GM12878 (cell line): ENCODE measurements at regions not wholly inside any gene's neighbourhood (a gene's known extent, or its start where the extent isn't known, plus 50 kb on each side); places are given as distances from the start of the nearest gene placed in this dataset.

ENCODE experiments used
- ATAC-seq: fragments of 200-7000 bp; cut with Tn5 transposase; 3 replicates; pipeline ENCODE4 v1.9.1; 2020; ENCODE audit warnings: mild to moderate bottlenecking, moderate library complexity
- BruUV-seq: library from RNA; stranded (reverse); fragments of 400-500 nt; replicated peaks from 2 replicates; lab custom pipeline; 2021; lab: Mats Ljungman, UMichigan
- CTCF ChIA-PET: fragments of 300-600 bp; sonication (Branson Sonifier 250); formaldehyde crosslinking; extraction: SDS; loops from one replicate; lab custom pipeline; 2021; ENCODE audit warnings: inconsistent platforms; lab: Yijun Ruan, JAX
- POLR2A ChIA-PET: fragments of 350-600 bp; formaldehyde crosslinking; extraction: SDS; loops from one replicate; lab custom pipeline; 2021; ENCODE audit warnings: inconsistent platforms; lab: Charles Lee
- RAD21 ChIA-PET: fragments of 300-600 bp; sonication (Branson Sonifier 250); formaldehyde crosslinking; loops from one replicate; lab custom pipeline; 2023; ENCODE audit warnings: antibody characterized with exemption; ENCODE audit not compliant: unreplicated experiment; lab: Charles Lee
- SMC1A ChIA-PET: fragments of 300-600 bp; sonication (Branson Sonifier 250); formaldehyde crosslinking; loops from one replicate; lab custom pipeline; 2023; ENCODE audit not compliant: unreplicated experiment, uncharacterized antibody; lab: Charles Lee
- DNase-seq: peaks from one replicate; pipeline ENCODE4 v3.0.0-alpha.2; 2011; ENCODE audit warnings: low read depth, low spot score
- FAIRE-seq: peaks from 3 replicates; lab custom pipeline; 2011; peaks lifted over from hg19 to GRCh38; lab: Jason Lieb, UNC
- H2AFZ ChIP-seq: 2 replicates; pipeline ENCODE4 v1.6.0; 2011; ENCODE audit warnings: low read depth, low read length, control low read depth; ENCODE audit not compliant: control insufficient read depth
- H3K27ac ChIP-seq: 2 replicates; pipeline ENCODE4 v1.5.1; 2011; ENCODE audit warnings: control low read depth; ENCODE audit not compliant: control insufficient read depth, insufficient read depth
- H3K27me3 ChIP-seq, 2 experiments: replicated peaks in 1 of 2; 2 replicates each; pipeline versions ENCODE4 v1.6.0 to v1.6.1; 2011; ENCODE audit warnings: low read length in 1 of 2; ENCODE audit not compliant: control insufficient read depth in 2 of 2, insufficient read depth in 2 of 2
- H3K36me3 ChIP-seq, 2 experiments: 2 replicates each; pipeline ENCODE4 v1.5.1; 2011; ENCODE audit warnings: low read length in 1 of 2; ENCODE audit not compliant: control insufficient read depth in 2 of 2, insufficient read depth in 2 of 2
- H3K4me1 ChIP-seq: 2 replicates; pipeline ENCODE4 v1.6.1; 2011; ENCODE audit warnings: mild to moderate bottlenecking, low read length, moderate library complexity, mixed read lengths; ENCODE audit not compliant: control insufficient read depth, insufficient read depth
- H3K4me2 ChIP-seq: 2 replicates; pipeline ENCODE4 v1.6.0; 2011; ENCODE audit warnings: control low read depth; ENCODE audit not compliant: control insufficient read depth, insufficient read depth
- H3K4me3 ChIP-seq: fragments of 200-600 bp; sonication (generic); 2 replicates; pipeline ENCODE4 v1.5.1; 2016
- H3K79me2 ChIP-seq: 2 replicates; pipeline ENCODE4 v1.6.0; 2011; ENCODE audit warnings: low read length; ENCODE audit not compliant: control insufficient read depth, insufficient read depth
- H3K9ac ChIP-seq: 2 replicates; pipeline ENCODE4 v1.8.0; 2011; ENCODE audit warnings: low read length, control low read depth, mixed read lengths; ENCODE audit not compliant: control insufficient read depth, insufficient read depth
- H3K9me3 ChIP-seq: replicated peaks from 3 replicates; pipeline ENCODE4 v1.5.1; 2011; ENCODE audit warnings: mild to moderate bottlenecking, low read length; ENCODE audit not compliant: control insufficient read depth, insufficient read depth
- H4K20me1 ChIP-seq: 2 replicates; pipeline ENCODE4 v1.6.0; 2011; ENCODE audit not compliant: control insufficient read depth, insufficient read depth
- CEBPZ ChIP-seq: fragments of 150-350 bp; IDR thresholded peaks from 2 replicates; pipeline ENCODE4 v1.6.1; 2016; ENCODE audit warnings: low read depth, low read length
- E2F4 ChIP-seq: IDR thresholded peaks from 2 replicates; pipeline ENCODE4 v1.6.1; 2012; ENCODE audit warnings: low read depth, low read length, improper control_type of control experiment
- GATAD2B ChIP-seq: fragments of 450-650 bp; conservative IDR thresholded peaks from 2 replicates; pipeline ENCODE4 v1.6.1; 2017; ENCODE audit warnings: low read depth, mild to moderate bottlenecking, moderate library complexity
- MYB ChIP-seq: fragments of 150-350 bp; IDR thresholded peaks from 2 replicates; pipeline ENCODE4 v1.6.1; 2014; ENCODE audit warnings: mild to moderate bottlenecking, low read depth, low read length, borderline replicate concordance
- POU2F2 ChIP-seq: IDR thresholded peaks from 3 replicates; pipeline ENCODE4 v1.6.1; 2011; ENCODE audit warnings: low read depth, mild to moderate bottlenecking, low read length, borderline replicate concordance
- RAD51 ChIP-seq: fragments of 450-650 bp; IDR thresholded peaks from 2 replicates; pipeline ENCODE4 v1.6.1; 2016; ENCODE audit warnings: moderate library complexity, mild to moderate bottlenecking, inconsistent platforms
- SMARCA5 ChIP-seq: fragments of 450-650 bp; IDR thresholded peaks from 2 replicates; pipeline ENCODE4 v1.6.1; 2017; ENCODE audit warnings: mild to moderate bottlenecking
- SP1 ChIP-seq: IDR thresholded peaks from one replicate; pipeline ENCODE4 v1.6.1; 2011; ENCODE audit warnings: low read depth, low read length
- SREBF2 ChIP-seq: IDR thresholded peaks from 2 replicates; pipeline ENCODE4 v1.6.1; 2012; ENCODE audit warnings: mild to moderate bottlenecking, low read length
- SRF ChIP-seq, 2 experiments: IDR thresholded peaks; 2 replicates each; pipeline ENCODE4 v1.6.1; 2011; ENCODE audit warnings: low read depth in 2 of 2, low read length in 2 of 2, mild to moderate bottlenecking in 1 of 2, moderate library complexity in 1 of 2
- TAF1 ChIP-seq: IDR thresholded peaks from 2 replicates; pipeline ENCODE4 v1.6.1; 2011; ENCODE audit warnings: mild to moderate bottlenecking, low read depth, low read length, borderline replicate concordance
- WGBS: methylation state at CpG from one replicate; pipeline ENCODE4 v1.1.6; 2016; ENCODE audit warnings: low lambda C conversion rate; ENCODE audit not compliant: insufficient replicate concordance, insufficient coverage; ENCODE audit errors: missing lambda C conversion rate; 5-methylcytosine and 5-hydroxymethylcytosine counted together
- in situ Hi-C: fragments of 300-500 bp; cut with MboI; formaldehyde crosslinking; loops from 9 replicates; pipeline ENCODE4 v1.14.3; 2018; ENCODE audit warnings: mixed read lengths
- intact Hi-C: fragments of 100-400 bp; cut with micrococcal nuclease; formaldehyde crosslinking; loops from one replicate; pipeline ENCODE4 v1.14.2; 2022; ENCODE audit not compliant: unreplicated experiment

GRCh38 chr1:68904477-68904876 lies 407.6 kb upstream of the DEPDC1 start:
- H3K9me3 ChIP-seq = no peaks in the 10 kb centered on the region
- BruUV-seq = no TSS peak
- no peak overlapping the region for H3K4me2 ChIP-seq
- H3K79me2 ChIP-seq = no peaks in the 10 kb centered on the region
- FAIRE-seq = no peak
- TF ChIP-seq RAD51 (no peak), GATAD2B (no peak), SMARCA5 (no peak), SREBF2 (no peak), CEBPZ (no peak)
- ChIA-PET SMC1A (no interaction called here), CTCF (no interaction called here), POLR2A (no interaction called here), RAD21 (no interaction called here)
- H3K9ac ChIP-seq = no peak overlapping the region
- ATAC-seq = no peak
- no peak overlapping the region for H2AFZ ChIP-seq
- no peaks in the 10 kb centered on the region for H3K4me1 ChIP-seq
- H4K20me1 ChIP-seq = no peaks in the 10 kb centered on the region
- H3K36me3 ChIP-seq = no peaks in the 10 kb centered on the region
- no peaks in the 10 kb centered on the region for H3K27me3 ChIP-seq
- intact Hi-C loops (no loop called here), in situ Hi-C loops (no loop called here)
- no peak overlapping the region for H3K4me3 ChIP-seq
- no peak for DNase-seq
- H3K27ac ChIP-seq = no peak overlapping the region
- WGBS = 7% methylated on average over 3 of the region's 3 CpGs

- Histone ChIP-seq H3K79me2 (no peaks in the 10 kb centered on the region), H3K27ac (no peak overlapping the region), H3K36me3 (no peaks in the 10 kb centered on the region), H3K4me2 (no peak overlapping the region), H2AFZ (no peak overlapping the region), H4K20me1 (no peaks in the 10 kb centered on the region), H3K9me3 (no peaks in the 10 kb centered on the region), H3K9ac (no peak overlapping the region), H3K27me3 (no peaks in the 10 kb centered on the region), H3K4me3 (no peak overlapping the region), H3K4me1 (no peaks in the 10 kb centered on the region)
- ChIA-PET RAD21 (no interaction called here), CTCF (interaction anchor here (0.7 to 0.8 kb wide), 2 partner anchors 50 to 464 kb away, joined by 3 read pairs; no protein-coding TSS in a partner anchor), SMC1A (no interaction called here), POLR2A (no interaction called here)
- FAIRE-seq (no peak), ATAC-seq (no peak), DNase-seq (no peak)
- WGBS = 0% methylated on average over 3 of the region's 3 CpGs
- intact Hi-C loops (no loop called here), in situ Hi-C loops (no loop called here)
- no TSS peak for BruUV-seq
- TF ChIP-seq SRF (IDR thresholded peaks at IDR 0.05; ENCODE audit: low read depth in 2 of 2, low read length in 2 of 2) (no peak), MYB (no peak), SP1 (no peak), E2F4 (no peak), TAF1 (no peak), POU2F2 (no peak)
Measured at GRCh38 chr1:68906431-68906830, 409.5 kb upstream of the DEPDC1 start.
